GM10266 (cell line): ENCODE measurements at regions not wholly inside any gene's neighbourhood (a gene's known extent, or its start where the extent isn't known, plus 50 kb on each side); places are given as distances from the start of the nearest gene placed in this dataset.
"Not testable (repeated sequence)": the region's sequence is repeated elsewhere in the genome, so short reads cannot be mapped to it uniquely, and the experiment has no call there.

Experiments
- DNase-seq: peaks from one replicate; pipeline ENCODE4 v3.0.0; 2012; ENCODE audit errors: extremely low spot score
- TF ChIP-seq, protein P1 (sequence below): IDR thresholded peaks from 2 replicates; pipeline ENCODE4 v1.5.1; 2012; ENCODE audit warnings: mild to moderate bottlenecking, low read depth; ENCODE audit not compliant: control insufficient read depth, insufficient read depth; ENCODE audit errors: missing control alignments

GRCh38 chr14:23883684-23884540 lies 69.7 kb upstream of the DHRS4 start:
- DNase-seq: no peak
- TF ChIP-seq, protein P1, sequence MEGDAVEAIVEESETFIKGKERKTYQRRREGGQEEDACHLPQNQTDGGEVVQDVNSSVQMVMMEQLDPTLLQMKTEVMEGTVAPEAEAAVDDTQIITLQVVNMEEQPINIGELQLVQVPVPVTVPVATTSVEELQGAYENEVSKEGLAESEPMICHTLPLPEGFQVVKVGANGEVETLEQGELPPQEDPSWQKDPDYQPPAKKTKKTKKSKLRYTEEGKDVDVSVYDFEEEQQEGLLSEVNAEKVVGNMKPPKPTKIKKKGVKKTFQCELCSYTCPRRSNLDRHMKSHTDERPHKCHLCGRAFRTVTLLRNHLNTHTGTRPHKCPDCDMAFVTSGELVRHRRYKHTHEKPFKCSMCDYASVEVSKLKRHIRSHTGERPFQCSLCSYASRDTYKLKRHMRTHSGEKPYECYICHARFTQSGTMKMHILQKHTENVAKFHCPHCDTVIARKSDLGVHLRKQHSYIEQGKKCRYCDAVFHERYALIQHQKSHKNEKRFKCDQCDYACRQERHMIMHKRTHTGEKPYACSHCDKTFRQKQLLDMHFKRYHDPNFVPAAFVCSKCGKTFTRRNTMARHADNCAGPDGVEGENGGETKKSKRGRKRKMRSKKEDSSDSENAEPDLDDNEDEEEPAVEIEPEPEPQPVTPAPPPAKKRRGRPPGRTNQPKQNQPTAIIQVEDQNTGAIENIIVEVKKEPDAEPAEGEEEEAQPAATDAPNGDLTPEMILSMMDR: no peak

DNA sequence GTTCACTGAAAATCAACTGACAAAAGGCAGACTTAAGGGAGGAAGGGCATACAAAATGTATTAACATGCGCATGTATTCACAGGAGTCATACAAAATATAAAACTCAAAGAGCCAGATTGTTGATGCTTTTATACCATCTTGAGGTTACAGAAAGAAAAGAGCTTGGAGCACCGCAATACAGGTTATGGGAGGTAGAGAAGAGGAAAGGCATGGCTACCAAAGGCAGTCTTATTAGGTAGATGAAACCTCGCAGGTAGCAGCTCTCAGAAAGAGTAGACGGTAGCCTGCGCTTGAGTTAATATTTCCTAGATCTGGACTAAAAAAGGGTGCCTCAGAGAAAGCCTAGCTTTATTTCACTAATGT lies 69.0 kb upstream of the DHRS4 start:
- DNase-seq: no peak
- TF ChIP-seq, protein P1: no peak

GRCh38 chr14:23887536-23887935 lies 66.0 kb upstream of the DHRS4 start:
- TF ChIP-seq, protein P1: no peak
- no peak for DNase-seq

DNA sequence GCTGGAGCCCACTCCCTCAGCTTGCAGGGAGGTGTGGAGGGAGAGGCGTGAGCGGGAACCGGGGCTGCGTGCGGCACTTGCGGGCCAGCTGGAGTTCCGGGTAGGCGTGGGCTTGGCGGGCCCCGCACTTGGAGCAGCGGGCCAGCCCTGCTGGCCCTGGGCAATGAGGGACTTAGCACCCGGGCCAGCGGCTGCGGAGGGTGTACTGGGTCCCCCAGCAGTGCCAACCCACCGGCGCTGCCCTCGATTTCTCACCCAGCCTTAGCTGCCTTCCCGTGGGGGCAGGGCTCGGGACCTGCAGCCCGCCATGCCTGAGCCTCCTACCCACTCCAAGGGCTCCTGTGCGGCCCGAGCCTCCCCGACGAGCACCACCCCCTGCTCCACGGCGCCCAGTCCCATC lies 61.9 kb upstream of the DHRS4 start:
- DNase-seq: not testable (repeated sequence)

GRCh38 chr14:23892289-23892688 lies 61.3 kb upstream of the DHRS4 start:
- not testable (repeated sequence) for DNase-seq

- TF ChIP-seq, protein P1: no peak
- no peak for DNase-seq
Observed at GRCh38 chr14:23894362-23895052, 59.1 kb upstream of the DHRS4 start.

DNA sequence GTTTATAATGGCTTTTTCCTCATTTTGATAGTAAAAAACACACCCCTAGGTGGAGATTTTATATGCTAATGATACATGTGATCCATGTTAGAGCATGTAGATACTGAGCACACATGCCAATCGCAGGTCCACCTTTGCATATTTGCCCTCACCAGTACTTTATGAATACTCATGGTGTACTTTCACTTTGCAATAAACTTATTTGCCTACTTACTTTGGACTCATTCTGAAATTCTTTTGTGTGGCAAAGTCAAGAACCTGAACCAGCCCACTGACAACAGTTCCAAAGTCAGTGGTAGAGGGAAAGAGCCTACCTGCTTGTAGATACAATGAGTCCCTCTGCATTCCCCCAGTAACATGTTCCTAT lies 58.5 kb upstream of the DHRS4 start:
- TF ChIP-seq, protein P1: no peak
- no peak for DNase-seq

GRCh38 chr14:23895480-23895879 lies 58.1 kb upstream of the DHRS4 start:
- DNase-seq: no peak
- TF ChIP-seq, protein P1: peak; percentile 5
